Gastrocnemius medialis (tissue), 4 donors: ENCODE measurements at regions not wholly inside any gene's neighbourhood (a gene's known extent, or its start where the extent isn't known, plus 50 kb on each side); places are given as distances from the start of the nearest gene placed in this dataset.

Source experiments
- ATAC-seq, 2 donors: fragments of 150-250 bp; one replicate each; pipeline ENCODE4 v1.9.1; 2016
- DNase-seq, 2 donors: peaks; one replicate each; pipeline ENCODE4 v3.0.0-alpha.2; 2019
- H3K27ac ChIP-seq, 4 donors: fragments of 200-600 bp; sonication (generic); 1 replicate in 1 of 4; 2 replicates in 3 of 4; pipeline ENCODE4 v1.5.1; 2016 to 2018; ENCODE audit warnings: mild to moderate bottlenecking in 2 of 4, moderate library complexity in 1 of 4
- H3K27me3 ChIP-seq, 3 donors: fragments of 200-600 bp; sonication (generic) in 2 of 3; 1 replicate in 1 of 3; 2 replicates in 2 of 3; pipeline versions ENCODE4 v1.5.1 to v1.6.0; 2016 to 2019; ENCODE audit warnings: mild to moderate bottlenecking in 1 of 3, moderate library complexity in 1 of 3
- H3K36me3 ChIP-seq, 2 donors: fragments of 200-600 bp; sonication (generic) in 1 of 2; one replicate each; pipeline ENCODE4 v1.5.1; 2017 to 2018
- H3K4me1 ChIP-seq, 2 donors: fragments of 200-600 bp; sonication (generic) in 1 of 2; one replicate each; pipeline ENCODE4 v1.5.1; 2016 to 2017; ENCODE audit warnings: mild to moderate bottlenecking in 2 of 2
- H3K4me3 ChIP-seq, 4 donors: fragments of 200-600 bp; sonication (generic) in 3 of 4; 1 replicate in 1 of 4; 2 replicates in 3 of 4; pipeline ENCODE4 v1.5.1; 2016 to 2019; ENCODE audit warnings: mild to moderate bottlenecking in 2 of 4
- H3K9me3 ChIP-seq, 3 donors: fragments of 200-600 bp; sonication (generic) in 2 of 3; 1 replicate in 1 of 3; 2 replicates in 2 of 3; pipeline ENCODE4 v1.5.1; 2016 to 2019
- POLR2A ChIP-seq, 2 donors: fragments of 450-650 bp; IDR thresholded peaks; one replicate each; pipeline ENCODE4 v1.6.1; 2017; ENCODE audit warnings: antibody characterized with exemption in 2 of 2, mild to moderate bottlenecking in 2 of 2, moderate library complexity in 2 of 2
- in situ Hi-C, 4 donors: fragments of 200-750 bp; cut with MboI; loops; one replicate each; pipeline versions ENCODE4 v1.15.0 to v1.8.0; 2017; ENCODE audit warnings: low sequenced_read_pairs in 4 of 4
- intact Hi-C: fragments of 100-400 bp; cut with DNase I; formaldehyde crosslinking; loops from one replicate; pipeline ENCODE4 v1.15.1; 2023; ENCODE audit warnings: low total_unique reads
- TF ChIP-seq, protein P1 (sequence below), 5 experiments: fragments of 450-650 bp in 3 of 5; fragments of 200-600 bp in 2 of 5; sonication (generic) in 2 of 5; IDR thresholded peaks in 4 of 5; conservative IDR thresholded peaks in 1 of 5; 1 replicate in 4 of 5; 2 replicates in 1 of 5; pipeline ENCODE4 v1.5.1; 2016 to 2019; ENCODE audit warnings: antibody characterized with exemption in 5 of 5, mild to moderate bottlenecking in 3 of 5, moderate library complexity in 3 of 5

DNA sequence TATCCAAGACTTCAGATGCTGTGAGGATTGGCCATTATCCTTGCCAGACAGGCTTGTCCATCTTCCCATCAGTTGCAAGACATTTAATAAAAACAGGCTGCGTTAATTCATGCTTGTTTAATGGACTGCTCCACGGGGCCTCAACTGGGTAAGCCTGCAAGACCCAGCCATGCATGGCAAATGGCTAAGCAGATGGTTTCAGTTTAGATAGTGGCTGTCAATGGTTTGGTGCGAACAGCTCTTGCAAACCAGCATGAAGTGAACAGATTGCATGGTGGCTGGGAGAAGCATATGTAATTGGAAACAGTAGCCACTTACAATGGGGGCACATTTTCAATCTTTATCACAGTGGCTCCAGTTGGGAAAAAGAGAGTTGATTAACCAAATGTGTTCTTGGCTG is 628.2 kb upstream of the KLF4 start:
- Histone ChIP-seq H3K4me1 (no peaks in the 10 kb centered on the region), H3K36me3 (no peaks in the 10 kb centered on the region), H3K4me3 (no peak overlapping the region), H3K9me3 (no peaks in the 10 kb centered on the region), H3K27ac (no peak overlapping the region), H3K27me3 (no peaks in the 10 kb centered on the region)
- intact Hi-C loops (no loop called here), in situ Hi-C loops (no loop called here)
- TF ChIP-seq, protein P1, sequence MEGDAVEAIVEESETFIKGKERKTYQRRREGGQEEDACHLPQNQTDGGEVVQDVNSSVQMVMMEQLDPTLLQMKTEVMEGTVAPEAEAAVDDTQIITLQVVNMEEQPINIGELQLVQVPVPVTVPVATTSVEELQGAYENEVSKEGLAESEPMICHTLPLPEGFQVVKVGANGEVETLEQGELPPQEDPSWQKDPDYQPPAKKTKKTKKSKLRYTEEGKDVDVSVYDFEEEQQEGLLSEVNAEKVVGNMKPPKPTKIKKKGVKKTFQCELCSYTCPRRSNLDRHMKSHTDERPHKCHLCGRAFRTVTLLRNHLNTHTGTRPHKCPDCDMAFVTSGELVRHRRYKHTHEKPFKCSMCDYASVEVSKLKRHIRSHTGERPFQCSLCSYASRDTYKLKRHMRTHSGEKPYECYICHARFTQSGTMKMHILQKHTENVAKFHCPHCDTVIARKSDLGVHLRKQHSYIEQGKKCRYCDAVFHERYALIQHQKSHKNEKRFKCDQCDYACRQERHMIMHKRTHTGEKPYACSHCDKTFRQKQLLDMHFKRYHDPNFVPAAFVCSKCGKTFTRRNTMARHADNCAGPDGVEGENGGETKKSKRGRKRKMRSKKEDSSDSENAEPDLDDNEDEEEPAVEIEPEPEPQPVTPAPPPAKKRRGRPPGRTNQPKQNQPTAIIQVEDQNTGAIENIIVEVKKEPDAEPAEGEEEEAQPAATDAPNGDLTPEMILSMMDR (IDR thresholded peaks at IDR 0.05 in 4 of 5, conservative IDR thresholded peaks at IDR 0.05 in 1 of 5): no peak
- TF ChIP-seq POLR2A (IDR thresholded peaks at IDR 0.05): no peak
- DNase-seq: no peak
- ATAC-seq: no peak

DNA sequence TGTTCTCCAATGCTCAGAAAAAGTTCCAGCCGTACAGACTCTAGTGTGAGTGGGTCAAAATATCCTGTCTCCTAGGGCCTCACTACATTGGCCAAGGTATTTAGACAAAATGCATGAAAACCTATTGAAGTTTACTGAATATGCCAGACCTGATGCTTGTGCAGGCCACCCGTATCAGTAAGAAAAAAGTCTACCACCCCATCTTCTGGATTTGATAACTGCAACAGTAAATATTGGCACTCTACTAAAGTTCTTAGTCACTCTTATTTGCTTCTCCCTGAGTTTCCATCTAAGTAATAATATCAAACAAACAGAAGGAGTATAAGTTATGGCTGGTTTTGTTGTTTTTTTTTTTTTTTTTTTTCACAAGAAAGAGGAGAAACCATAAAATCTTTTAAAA is 627.7 kb upstream of the KLF4 start:
- intact Hi-C loops (no loop called here), in situ Hi-C loops (no loop called here)
- no peaks in the 10 kb centered on the region for H3K27me3 ChIP-seq
- DNase-seq (no peak), ATAC-seq (no peak)
- H3K4me1 ChIP-seq: no peaks in the 10 kb centered on the region
- no peaks in the 10 kb centered on the region for H3K9me3 ChIP-seq
- H3K36me3 ChIP-seq: no peaks in the 10 kb centered on the region
- no peak for TF ChIP-seq POLR2A (IDR thresholded peaks at IDR 0.05)
- TF ChIP-seq, protein P1 (IDR thresholded peaks at IDR 0.05 in 4 of 5, conservative IDR thresholded peaks at IDR 0.05 in 1 of 5): no peak
- no peak overlapping the region for H3K4me3 ChIP-seq
- no peak overlapping the region for H3K27ac ChIP-seq

DNA sequence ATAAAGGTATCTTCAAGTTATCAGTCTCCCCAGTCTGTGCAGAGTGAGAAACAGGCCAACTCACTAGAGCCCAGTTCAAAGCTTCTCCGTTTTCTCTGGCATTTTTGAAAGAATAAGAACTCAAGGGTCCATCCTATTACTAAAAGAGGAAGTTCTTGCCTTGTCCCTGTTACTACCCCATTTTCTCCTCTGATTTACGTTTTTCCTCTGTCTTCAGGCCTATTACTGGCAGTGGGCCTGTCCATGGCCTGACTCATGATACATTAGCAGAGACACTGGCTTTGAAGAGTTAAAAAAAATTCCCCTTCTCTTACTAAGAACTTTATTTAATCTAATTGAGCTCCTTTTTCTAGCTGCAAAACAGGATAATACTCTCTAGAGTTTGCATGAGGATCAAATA is 624.0 kb upstream of the KLF4 start:
- no peak for ATAC-seq

DNA sequence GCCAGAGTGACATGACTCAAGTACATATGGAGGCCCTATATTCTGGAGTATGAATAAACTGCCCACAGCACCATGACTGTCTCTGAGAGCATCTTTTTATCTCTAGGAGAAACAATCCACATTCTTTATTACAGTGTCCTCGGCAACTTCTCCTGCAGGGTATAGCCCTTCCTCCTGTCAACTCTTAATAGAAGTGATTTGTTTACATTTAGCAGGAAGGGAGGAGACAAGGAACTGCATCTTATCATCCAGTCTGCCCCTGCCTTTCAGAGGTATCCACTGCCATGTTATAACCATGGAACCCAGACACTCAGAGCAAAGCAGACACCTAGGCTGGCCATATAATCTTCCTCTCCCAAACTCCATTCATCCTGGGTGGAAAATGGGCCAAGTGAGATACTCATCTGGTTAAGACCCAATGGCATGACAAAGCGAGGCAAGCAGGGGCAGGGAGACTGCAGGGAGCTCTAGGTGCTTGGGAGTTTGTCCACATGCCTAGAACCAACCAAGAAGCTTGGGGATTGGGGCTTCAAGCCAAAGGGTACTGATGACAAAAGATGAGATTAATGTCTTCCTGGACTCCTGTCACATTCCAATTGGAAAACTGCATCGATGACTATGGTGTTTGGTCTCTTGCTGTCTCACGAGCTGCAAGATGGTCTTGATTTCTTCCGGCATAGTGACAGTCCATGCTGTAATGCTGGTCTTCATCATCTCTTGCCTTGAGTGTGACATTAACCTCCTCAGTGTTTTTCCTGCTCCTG is 620.5 kb upstream of the KLF4 start:
- ATAC-seq (no peak), DNase-seq (no peak)
- Histone ChIP-seq H3K27ac (no peak overlapping the region), H3K9me3 (no peaks in the 10 kb centered on the region), H3K4me3 (no peak overlapping the region), H3K27me3 (no peaks in the 10 kb centered on the region), H3K4me1 (no peaks in the 10 kb centered on the region), H3K36me3 (no peaks in the 10 kb centered on the region)
- in situ Hi-C loops: no loop called here
- intact Hi-C loops: no loop called here
- TF ChIP-seq POLR2A (IDR thresholded peaks at IDR 0.05): no peak
- TF ChIP-seq, protein P1 (IDR thresholded peaks at IDR 0.05 in 4 of 5, conservative IDR thresholded peaks at IDR 0.05 in 1 of 5): no peak

More for the DNA sequence above, 624.0 kb upstream of the KLF4 start:
- H3K4me1 ChIP-seq: no peaks in the 10 kb centered on the region
- no peaks in the 10 kb centered on the region for H3K27me3 ChIP-seq
- no peak for TF ChIP-seq POLR2A (IDR thresholded peaks at IDR 0.05)
- TF ChIP-seq, protein P1 (IDR thresholded peaks at IDR 0.05 in 4 of 5, conservative IDR thresholded peaks at IDR 0.05 in 1 of 5): no peak
- DNase-seq: no peak
- H3K4me3 ChIP-seq: no peak overlapping the region
- no peaks in the 10 kb centered on the region for H3K9me3 ChIP-seq
- in situ Hi-C loops (no loop called here), intact Hi-C loops (no loop called here)
- no peak overlapping the region for H3K27ac ChIP-seq
- no peaks in the 10 kb centered on the region for H3K36me3 ChIP-seq
